Activated T-cell treated with anti-CD3 and anti-CD28 coated beads for 24 hours (primary cell): ENCODE measurements at regions not wholly inside any gene's neighbourhood (a gene's known extent, or its start where the extent isn't known, plus 50 kb on each side); places are given as distances from the start of the nearest gene placed in this dataset.

ENCODE experiments used
- DNase-seq: peaks from one replicate; pipeline ENCODE4 v3.0.0-alpha.2; 2020; ENCODE audit warnings: low read depth

- no peak for DNase-seq
Observed at GRCh38 chr18:78115896-78116561, 863.6 kb upstream of the SALL3 start.

DNA sequence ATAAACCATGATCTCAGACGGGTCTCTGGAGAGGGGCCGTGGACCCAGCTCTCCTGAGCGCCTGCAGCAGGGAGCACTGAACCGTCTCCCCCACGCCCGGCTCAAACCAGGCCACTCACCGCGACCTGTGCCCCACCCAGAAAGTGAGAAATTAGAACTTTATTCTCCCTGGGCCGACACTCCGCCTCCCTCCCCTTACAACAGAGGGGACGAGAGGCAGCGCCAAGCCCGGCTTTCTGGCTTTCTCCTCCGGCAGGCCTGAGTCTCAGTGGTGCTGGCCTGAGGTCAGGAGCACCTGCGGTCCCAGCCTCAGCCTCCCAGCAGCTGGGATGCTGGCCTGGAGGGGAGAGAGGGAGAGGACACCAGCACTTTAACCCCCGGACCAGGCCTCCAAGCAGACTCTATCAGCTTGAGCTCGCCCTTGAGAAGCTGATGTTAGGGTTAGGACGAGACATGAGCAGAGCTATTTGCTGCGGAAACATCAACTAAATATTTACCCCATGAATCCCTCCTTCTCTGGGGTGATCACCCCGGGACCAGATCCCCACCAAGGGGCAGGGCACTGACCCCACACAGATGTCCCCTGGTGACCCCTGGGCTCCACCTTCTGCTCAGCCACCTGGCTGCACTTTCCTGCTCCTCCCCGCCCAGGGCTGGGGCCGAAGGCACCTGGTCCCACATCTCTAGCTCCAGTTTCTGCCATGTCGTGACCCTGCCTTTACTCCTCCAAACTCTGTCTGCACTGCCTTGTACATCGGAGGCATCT lies 856.3 kb upstream of the SALL3 start:
- DNase-seq = no peak

DNA sequence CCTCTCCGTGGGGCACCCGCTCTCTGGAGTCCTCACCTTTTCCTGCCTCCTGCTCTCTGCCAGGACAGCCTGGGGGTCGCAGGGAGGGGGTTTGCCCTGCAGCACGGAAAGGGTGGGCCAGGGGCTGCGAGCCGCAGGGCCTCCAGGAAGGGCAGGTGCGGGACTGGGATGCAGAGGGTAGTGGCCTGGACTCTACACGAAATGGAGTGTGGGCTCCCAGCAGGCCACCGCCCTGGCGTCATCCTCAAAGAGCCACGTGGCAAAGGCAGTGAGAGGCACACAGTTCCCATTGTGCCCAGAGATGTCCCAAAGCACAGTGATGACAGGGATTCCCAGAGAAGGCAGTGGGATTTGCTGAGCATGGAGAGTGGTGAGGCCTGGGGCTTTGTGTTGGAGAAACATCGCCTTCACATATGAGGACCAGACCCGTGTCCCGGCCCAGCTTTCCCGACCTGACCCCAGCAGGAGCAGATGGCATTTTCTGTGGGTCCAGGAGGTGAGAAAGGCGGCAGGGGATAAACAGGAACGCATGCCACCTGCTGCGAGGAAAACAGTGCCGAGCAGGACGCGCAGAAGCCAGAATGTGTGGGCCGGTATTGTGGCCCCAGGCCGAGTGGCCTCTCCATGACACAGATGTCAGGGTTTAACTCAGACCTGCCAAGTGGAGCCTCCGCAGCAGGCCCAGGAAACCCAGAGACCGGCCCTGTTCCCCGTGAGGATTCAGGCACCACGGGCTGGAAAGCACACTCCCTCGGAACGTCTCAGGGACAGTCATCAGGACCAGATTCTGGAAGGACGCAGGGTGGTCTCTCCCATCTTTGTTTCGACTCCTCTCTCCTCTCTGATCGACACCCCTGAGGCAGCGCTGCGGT lies 855.5 kb upstream of the SALL3 start:
- no peak for DNase-seq

DNA sequence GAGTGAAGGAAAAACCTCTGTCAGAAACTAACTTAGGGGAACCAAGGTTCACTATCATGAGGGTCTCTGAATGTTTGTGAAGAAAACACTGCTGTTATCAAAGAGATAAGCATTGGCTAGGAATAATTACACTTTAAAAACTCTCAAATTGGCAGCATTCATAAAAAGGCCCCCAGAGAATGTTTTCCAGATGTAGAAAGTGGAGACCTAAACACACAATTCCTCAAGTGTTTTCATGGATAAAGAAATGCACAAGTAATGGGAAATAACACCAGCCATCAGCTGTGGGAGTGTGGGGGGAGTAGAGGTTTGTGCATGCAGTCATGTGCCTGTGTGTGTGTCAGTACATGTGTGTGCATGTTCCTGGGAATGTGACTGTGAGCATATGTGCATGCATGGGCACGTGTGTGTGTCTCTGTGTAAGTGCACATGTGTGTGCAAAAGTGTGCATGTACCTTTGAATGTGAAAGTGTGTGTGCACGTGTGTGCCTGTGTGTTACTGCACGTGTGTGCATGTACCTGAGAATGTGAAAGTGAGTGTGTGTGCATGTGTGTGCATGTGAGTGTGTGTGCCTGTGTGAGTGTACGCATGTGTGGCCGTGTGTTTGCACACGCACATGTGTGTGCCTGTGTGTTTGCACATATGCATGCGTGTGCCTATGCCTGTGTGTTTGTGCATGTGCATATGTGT lies 854.3 kb upstream of the SALL3 start:
- no peak for DNase-seq

DNA sequence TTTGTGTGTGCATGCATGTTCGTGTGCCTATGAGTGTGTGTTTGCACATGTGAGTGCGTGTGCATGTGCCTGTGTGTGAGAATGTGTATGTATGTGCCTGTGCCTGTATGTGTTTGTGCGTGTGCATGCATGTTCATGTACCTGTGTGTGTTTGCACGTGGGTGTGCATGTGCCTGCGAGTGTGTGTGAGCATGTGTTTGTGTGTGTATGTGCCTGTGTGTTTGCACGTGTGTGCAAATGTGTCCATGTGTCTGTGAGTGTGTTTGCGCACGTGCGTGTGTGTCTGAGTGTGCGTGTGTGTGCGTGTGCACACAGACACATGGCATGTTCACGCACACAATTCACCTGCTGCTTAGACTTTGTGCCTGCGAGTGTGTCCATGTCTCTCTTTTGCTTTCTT lies 853.5 kb upstream of the SALL3 start:
- DNase-seq = no peak

DNA sequence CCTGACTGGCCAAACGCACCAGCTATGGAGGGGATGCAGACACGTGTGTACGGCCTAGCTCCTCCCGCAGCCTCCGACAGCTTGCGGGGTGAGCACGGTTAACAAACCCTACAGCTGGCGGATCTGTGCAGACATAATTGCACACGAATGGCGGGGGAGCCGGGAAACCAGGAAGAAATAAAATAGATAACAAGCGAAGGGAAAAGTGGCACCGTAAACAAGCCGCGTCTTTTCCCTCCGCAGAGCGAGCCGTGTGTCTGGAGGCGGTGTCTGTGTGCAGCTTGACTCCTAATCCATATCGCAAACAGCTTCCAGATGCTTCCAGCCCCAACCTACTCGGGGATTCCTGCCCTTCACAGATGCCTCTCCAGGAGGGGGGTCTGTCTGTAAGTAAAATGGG lies 853.1 kb upstream of the SALL3 start:
- DNase-seq = no peak

DNA sequence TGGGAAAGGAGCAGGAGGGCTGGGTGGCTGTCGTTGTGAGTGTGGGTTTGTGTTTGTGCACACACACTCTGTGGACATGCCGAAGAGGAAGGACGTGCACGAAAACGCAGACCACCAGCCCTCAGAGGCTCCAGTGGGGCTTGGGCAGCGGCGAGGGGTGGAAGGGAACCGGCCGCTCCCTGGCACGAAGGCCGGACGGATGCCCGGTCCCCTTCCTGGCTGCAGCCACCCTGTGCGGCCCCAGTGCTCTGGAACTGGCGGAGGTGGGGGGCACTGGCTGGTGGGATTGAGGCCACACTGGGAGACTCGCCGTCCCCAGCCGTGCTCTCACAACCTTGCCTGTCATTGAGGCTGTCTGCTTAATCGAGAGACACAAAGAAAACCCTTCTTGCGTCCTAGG lies 852.6 kb upstream of the SALL3 start:
- DNase-seq = no peak

DNA sequence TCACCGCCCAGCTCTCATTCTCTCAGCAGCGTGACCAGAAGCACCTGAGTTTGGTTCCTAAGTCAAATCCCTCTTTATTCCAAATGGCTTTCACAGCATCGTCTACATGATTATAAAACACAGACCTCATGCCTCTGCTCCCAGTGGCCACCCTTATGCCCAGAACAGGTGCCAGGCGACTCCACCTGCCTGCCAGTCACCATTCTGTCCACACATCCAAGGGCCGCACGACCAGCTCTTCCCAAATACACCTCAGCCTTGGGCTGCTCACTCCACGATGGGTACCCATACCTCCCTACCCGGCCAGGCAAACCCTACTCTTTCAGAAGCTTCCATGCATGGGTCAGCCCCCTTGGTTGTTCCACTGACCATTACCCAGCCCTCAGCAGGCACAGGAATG lies 851.6 kb upstream of the SALL3 start:
- no peak for DNase-seq

DNA sequence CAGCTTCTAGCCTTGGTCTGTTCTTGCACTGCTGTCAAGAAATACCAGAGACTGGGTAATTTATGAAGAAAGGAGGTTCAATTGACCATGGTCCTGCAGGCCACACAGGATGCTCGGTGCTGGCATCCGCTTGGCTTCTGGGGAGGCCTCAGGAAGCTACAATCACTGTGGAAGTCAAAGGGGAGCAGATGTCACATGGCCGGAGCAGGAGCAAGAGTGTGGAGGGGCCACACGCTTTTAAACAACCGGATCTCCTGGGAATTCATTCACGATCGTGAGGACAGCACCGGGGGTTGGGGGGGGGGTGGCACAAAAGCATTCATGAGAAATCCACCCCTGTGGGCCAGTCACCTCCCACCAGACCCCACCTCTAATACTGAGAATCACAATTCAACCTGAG lies 850.4 kb upstream of the SALL3 start:
- no peak for DNase-seq

- DNase-seq = no peak
Observed at GRCh38 chr18:78130232-78131195, 849.1 kb upstream of the SALL3 start.

- DNase-seq = no peak
Observed at GRCh38 chr18:78133729-78134128, 845.9 kb upstream of the SALL3 start.

DNA sequence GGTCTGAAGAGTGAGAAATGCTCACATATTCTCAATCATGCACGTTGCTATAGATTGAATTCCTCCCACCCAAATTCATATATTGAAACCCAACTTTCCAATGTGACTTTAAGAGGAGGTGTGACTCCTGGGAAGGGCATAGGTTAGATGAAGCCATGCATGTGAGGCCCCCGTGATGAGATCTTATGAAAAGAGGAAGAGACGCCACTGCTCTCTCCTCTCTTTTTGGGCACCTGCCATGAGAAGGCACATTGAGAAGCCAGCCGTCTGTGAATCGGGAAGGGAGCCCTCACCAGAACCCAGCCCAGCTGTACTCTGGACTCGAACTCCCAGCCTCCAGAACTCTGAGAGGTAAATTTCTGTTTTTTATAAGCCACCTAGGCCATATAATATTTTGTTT lies 842.6 kb upstream of the SALL3 start:
- DNase-seq = no peak

GRCh38 chr18:78138983-78139496 lies 840.6 kb upstream of the SALL3 start:
- DNase-seq = no peak

- DNase-seq = no peak
Observed at GRCh38 chr18:78140294-78140693, 839.3 kb upstream of the SALL3 start.

GRCh38 chr18:78144669-78145068 lies 834.9 kb upstream of the SALL3 start:
- no peak for DNase-seq

DNA sequence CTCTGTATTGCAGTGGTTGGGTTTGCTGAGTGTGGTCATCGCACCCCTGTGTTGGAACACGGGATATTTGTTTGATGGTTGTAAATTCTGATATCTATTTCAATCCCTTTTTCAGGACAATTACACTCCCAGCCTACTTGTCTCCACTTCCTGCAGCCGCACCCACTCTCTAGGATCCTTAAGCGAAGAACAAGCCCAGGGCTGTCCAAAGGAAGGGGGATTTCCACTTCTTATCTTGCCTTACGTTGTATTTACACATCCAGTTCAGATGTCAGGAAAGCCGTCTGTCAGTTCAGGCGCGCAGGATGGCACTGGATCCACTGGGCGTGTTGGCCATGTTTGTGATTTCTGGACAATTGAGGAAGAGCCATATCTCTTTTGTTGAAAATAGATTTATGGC lies 834.5 kb upstream of the SALL3 start:
- no peak for DNase-seq

GRCh38 chr18:78146136-78147085 lies 833.2 kb upstream of the SALL3 start:
- no peak for DNase-seq

DNA sequence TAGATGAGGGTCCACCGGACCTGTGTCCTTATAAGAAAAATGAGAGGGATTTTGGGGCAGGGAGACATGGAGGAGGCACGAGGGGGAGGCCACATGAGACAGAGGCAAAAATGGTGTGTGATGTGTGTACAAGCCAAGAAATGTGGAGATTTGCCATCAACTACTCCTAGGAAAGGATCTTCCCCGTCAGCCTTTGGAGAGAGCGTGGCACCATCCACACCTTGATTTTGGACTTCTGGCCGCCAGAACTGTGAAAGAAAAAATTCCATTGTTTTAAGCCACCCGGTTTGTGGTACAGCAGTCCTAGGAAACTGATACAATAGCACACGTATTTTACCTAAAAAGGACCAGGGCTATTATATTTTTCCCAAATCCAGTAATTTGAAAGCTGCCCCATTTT lies 829.0 kb upstream of the SALL3 start:
- no peak for DNase-seq

DNA sequence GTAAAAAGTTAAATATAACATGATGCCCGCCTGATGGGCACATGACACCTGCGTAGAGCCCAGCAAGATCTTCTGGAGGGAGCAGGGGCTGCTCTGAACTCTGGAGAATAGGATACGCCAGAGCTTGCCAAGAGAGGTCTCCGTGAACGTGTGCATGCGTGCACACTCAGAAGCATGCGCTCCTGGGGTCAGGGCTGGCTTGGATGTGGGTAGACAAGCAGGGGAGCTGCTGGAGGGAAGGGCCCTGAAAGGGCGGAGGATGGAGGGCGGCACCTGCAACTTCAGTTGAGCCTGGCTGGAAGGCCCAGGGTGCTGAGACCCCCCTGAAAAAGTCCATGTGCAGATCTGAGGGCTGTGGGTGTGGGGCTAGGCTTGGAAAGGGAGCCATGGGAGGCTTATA lies 828.4 kb upstream of the SALL3 start:
- DNase-seq = no peak
